ENCODE measurements at regions not wholly inside any gene's neighbourhood (a gene's known extent, or its start where the extent isn't known, plus 50 kb on each side); places are given as distances from the start of the nearest gene placed in this dataset.

- H3K27ac ChIP-seq (ENCODE audit: low read length in 2 of 2): no peak overlapping the region
- H3K36me3 ChIP-seq (replicated peaks in 1 of 2; ENCODE audit: control extremely low read depth in 1 of 2, control insufficient read depth in 1 of 2, extremely low read depth in 1 of 2, insufficient read depth in 2 of 2, low read length in 1 of 2): no peaks in the 10 kb centered on the region
- H3K4me3 Mint-ChIP-seq: no peak overlapping the region
- intact Hi-C loops (cut with micrococcal nuclease): no loop called here
- ATAC-seq (ENCODE audit: low read depth) (no peak), DNase-seq (no peak)
- H3K27me3 ChIP-seq (replicated peaks in 1 of 4; ENCODE audit: control extremely low read depth in 1 of 4, control insufficient read depth in 3 of 4, insufficient read depth in 4 of 4, low read length in 3 of 4): peaks cover 0 to 6% (median 1%) of the 10 kb centered on the region in 4 experiments
- H3K79me2 ChIP-seq (ENCODE audit: control insufficient read depth, insufficient read depth, low read length): no peaks in the 10 kb centered on the region
- peaks cover 38% of the 10 kb centered on the region for H3K27me3 Mint-ChIP-seq
- H4K20me1 ChIP-seq (ENCODE audit: control insufficient read depth, insufficient read depth, low read length, poor library complexity, severe bottlenecking): no peaks in the 10 kb centered on the region
- H3K4me1 ChIP-seq (ENCODE audit: control insufficient read depth in 2 of 2, insufficient read depth in 2 of 2, low read length in 2 of 2): no peaks in the 10 kb centered on the region
- no peak overlapping the region for H3K27ac Mint-ChIP-seq
- H3K4me3 ChIP-seq (ENCODE audit: control extremely low read depth in 1 of 5, extremely low read depth in 1 of 5, insufficient read depth in 1 of 5, low read depth in 2 of 5, low read length in 4 of 5): no peak overlapping the region
- H3K9me3 ChIP-seq (ENCODE audit: control extremely low read depth in 1 of 3, control insufficient read depth in 2 of 3, insufficient read depth in 1 of 3, low read length in 2 of 3): peaks cover 0 to 7% (median 0%) of the 10 kb centered on the region in 3 donors
- TF ChIP-seq EZH2 (IDR thresholded peaks at IDR 0.05; ENCODE audit: borderline replicate concordance, insufficient read depth, low read depth, low read length, poor library complexity, severe bottlenecking) (no peak), CTCF (IDR thresholded peaks at IDR 0.05) (no peak)
- H3K4me2 ChIP-seq (replicated peaks; ENCODE audit: low read depth, low read length, poor library complexity, severe bottlenecking): no peak overlapping the region
- H2AFZ ChIP-seq (ENCODE audit: insufficient read depth, low read depth, low read length, poor library complexity, severe bottlenecking): no peak overlapping the region
- no peaks in the 10 kb centered on the region for H3K9me3 Mint-ChIP-seq (ENCODE audit: insufficient read depth)
- POLR2A ChIA-PET: no interaction called here
- no peak overlapping the region for H3K9ac ChIP-seq (ENCODE audit: low read length)
- no CpG with 5 or more reads among the region's 2 CpGs for WGBS (ENCODE audit: insufficient coverage)
- CTCF ChIA-PET: no interaction called here
- no peaks in the 10 kb centered on the region for H3K4me1 Mint-ChIP-seq
These were observed 161.9 kb downstream of the C11orf91 start for GRCh38 chr11:33538726-33539125.

GRCh38 chr11:33536178-33536577 lies 164.4 kb downstream of the C11orf91 start:
- Mint-ChIP-seq H3K4me1 (no peaks in the 10 kb centered on the region), H3K27me3 (peaks cover 29% of the 10 kb centered on the region), H3K4me3 (no peak overlapping the region), H3K27ac (no peak overlapping the region), H3K9me3 (ENCODE audit: insufficient read depth) (no peaks in the 10 kb centered on the region)
- intact Hi-C loops (cut with micrococcal nuclease): no loop called here
- no peak overlapping the region for H2AFZ ChIP-seq (ENCODE audit: insufficient read depth, low read depth, low read length, poor library complexity, severe bottlenecking)
- H3K9ac ChIP-seq (ENCODE audit: low read length): no peak overlapping the region
- no peak for ATAC-seq (ENCODE audit: low read depth)
- POLR2A ChIA-PET: no interaction called here
- TF ChIP-seq EZH2 (IDR thresholded peaks at IDR 0.05; ENCODE audit: borderline replicate concordance, insufficient read depth, low read depth, low read length, poor library complexity, severe bottlenecking) (no peak), CTCF (IDR thresholded peaks at IDR 0.05) (no peak)
- no peaks in the 10 kb centered on the region for H3K36me3 ChIP-seq (replicated peaks in 1 of 2; ENCODE audit: control extremely low read depth in 1 of 2, control insufficient read depth in 1 of 2, extremely low read depth in 1 of 2, insufficient read depth in 2 of 2, low read length in 1 of 2)
- no peak overlapping the region for H3K4me2 ChIP-seq (replicated peaks; ENCODE audit: low read depth, low read length, poor library complexity, severe bottlenecking)
- H3K27me3 ChIP-seq (replicated peaks in 1 of 4; ENCODE audit: control extremely low read depth in 1 of 4, control insufficient read depth in 3 of 4, insufficient read depth in 4 of 4, low read length in 3 of 4): peaks cover 0 to 3% (median 1%) of the 10 kb centered on the region in 4 experiments
- no peak overlapping the region for H3K4me3 ChIP-seq (ENCODE audit: control extremely low read depth in 1 of 5, extremely low read depth in 1 of 5, insufficient read depth in 1 of 5, low read depth in 2 of 5, low read length in 4 of 5)
- H3K9me3 ChIP-seq (ENCODE audit: control extremely low read depth in 1 of 3, control insufficient read depth in 2 of 3, insufficient read depth in 1 of 3, low read length in 2 of 3): peaks cover 0 to 7% (median 0%) of the 10 kb centered on the region in 3 donors
- CTCF ChIA-PET: no interaction called here
- no peaks in the 10 kb centered on the region for H3K4me1 ChIP-seq (ENCODE audit: control insufficient read depth in 2 of 2, insufficient read depth in 2 of 2, low read length in 2 of 2)
- no peak overlapping the region for H3K27ac ChIP-seq (ENCODE audit: low read length in 2 of 2)
- no peaks in the 10 kb centered on the region for H4K20me1 ChIP-seq (ENCODE audit: control insufficient read depth, insufficient read depth, low read length, poor library complexity, severe bottlenecking)
- no peaks in the 10 kb centered on the region for H3K79me2 ChIP-seq (ENCODE audit: control insufficient read depth, insufficient read depth, low read length)
- DNase-seq: no peak
- 80% methylated on average over 3 of the region's 4 CpGs for WGBS (ENCODE audit: insufficient coverage)

All from B cell (primary cell).